Aorta (tissue), 5 donors: ENCODE measurements at regions not wholly inside any gene's neighbourhood (a gene's known extent, or its start where the extent isn't known, plus 50 kb on each side); places are given as distances from the start of the nearest gene placed in this dataset.

ENCODE experiments used
- ATAC-seq: fragments of 200-7000 bp; cut with Tn5 transposase; one replicate; pipeline ENCODE4 v1.9.1; 2022; ENCODE audit warnings: moderate library complexity; ENCODE audit not compliant: low FRiP score
- DNase-seq, 2 donors: peaks; one replicate each; pipeline ENCODE4 v3.0.0-alpha.2; 2020
- H3K27ac ChIP-seq, 2 donors: one replicate each; pipeline ENCODE4 v1.5.1; 2013; ENCODE audit warnings: low read length in 2 of 2, mild to moderate bottlenecking in 2 of 2, moderate library complexity in 2 of 2, control low read depth in 1 of 2, inconsistent platforms in 1 of 2, low read depth in 1 of 2
- H3K27me3 ChIP-seq, 2 donors: one replicate each; pipeline ENCODE4 v1.6.1; 2013; ENCODE audit warnings: control low read depth in 1 of 2, low read length in 1 of 2, mild to moderate bottlenecking in 1 of 2, moderate library complexity in 1 of 2; ENCODE audit not compliant: insufficient read depth in 2 of 2, control insufficient read depth in 1 of 2
- H3K36me3 ChIP-seq, 2 donors: one replicate each; pipeline ENCODE4 v1.6.1; 2013; ENCODE audit warnings: control low read depth in 1 of 2, low read length in 1 of 2, mild to moderate bottlenecking in 1 of 2; ENCODE audit not compliant: insufficient read depth in 2 of 2, control insufficient read depth in 1 of 2
- H3K4me1 ChIP-seq, 2 donors: one replicate each; pipeline ENCODE4 v1.6.1; 2013; ENCODE audit warnings: low read length in 2 of 2, control low read depth in 1 of 2, mild to moderate bottlenecking in 1 of 2, moderate library complexity in 1 of 2; ENCODE audit not compliant: insufficient read depth in 2 of 2, control insufficient read depth in 1 of 2
- H3K4me3 ChIP-seq, 2 donors: one replicate each; pipeline ENCODE4 v1.5.1; 2013; ENCODE audit warnings: low read length in 2 of 2, control low read depth in 1 of 2, mild to moderate bottlenecking in 1 of 2
- H3K9me3 ChIP-seq: one replicate; pipeline ENCODE4 v1.6.1; 2013; ENCODE audit warnings: mild to moderate bottlenecking, low read length; ENCODE audit not compliant: control insufficient read depth
- WGBS, 2 donors: extraction: QIAGEN DNeasy Blood & Tissue Kit; methylation state at CpG; one replicate each; pipeline ENCODE4 v1.1.7; 2013; 5-methylcytosine and 5-hydroxymethylcytosine counted together
- intact Hi-C, 2 donors: fragments of 100-400 bp; cut with DNase I; formaldehyde crosslinking; loops; one replicate each; pipeline versions ENCODE4 v1.14.2 to v1.15.0; 2022
- donor health status: healthy with polysubstance abuse.
- donor health status: Bipolar disorder and iron deficiency.
- donor health status: DM: no; HTN: no; CAD: no.
- donor health status: DM: no; HTN: no; CAD: no.
- donor health status: DM: yes; HTN: yes; CAD: no.

DNA sequence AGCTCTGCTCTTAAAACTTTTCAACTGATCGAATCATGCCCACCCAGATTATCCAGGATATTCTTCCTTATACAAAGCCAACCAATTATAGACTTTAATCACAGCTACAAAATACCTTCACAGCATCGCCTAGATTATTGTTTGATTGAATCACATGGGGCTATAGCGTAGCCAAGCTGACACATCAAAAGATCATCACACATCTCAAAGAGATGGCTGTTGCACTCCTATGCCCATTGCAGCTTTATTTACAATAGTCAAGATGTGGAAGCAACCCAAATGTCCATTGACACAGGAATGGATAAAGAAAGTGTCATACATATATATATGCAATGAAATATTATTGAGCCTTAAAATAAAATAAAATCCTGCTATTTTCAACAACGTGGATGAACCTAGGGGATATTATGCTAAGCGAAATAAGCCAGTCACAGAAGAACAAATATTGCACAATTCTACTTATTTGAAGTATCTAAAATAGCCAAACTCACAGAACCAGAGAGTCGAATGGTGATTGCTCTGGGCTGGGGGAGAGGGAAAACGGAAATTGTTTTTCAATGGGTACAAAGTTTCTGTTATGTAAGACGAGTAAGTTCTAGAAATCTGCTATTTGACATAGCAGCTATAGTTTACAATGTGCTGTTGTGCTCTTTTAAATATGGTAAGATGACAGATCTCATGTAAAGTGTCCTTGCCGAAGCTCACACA is 60.9 kb upstream of the ERCC4 start:
- Histone ChIP-seq H3K4me3 (no peak overlapping the region), H3K36me3 (no peaks in the 10 kb centered on the region), H3K4me1 (peaks cover 4 to 12% of the 10 kb centered on the region in 2 donors), H3K27ac (no peak overlapping the region), H3K27me3 (no peaks in the 10 kb centered on the region), H3K9me3 (peaks cover 1% of the 10 kb centered on the region)
- DNase-seq (no peak), ATAC-seq (no peak)
- 81 to 83% methylated on average over 9 of the region's 9 CpGs for WGBS, 2 donors
- intact Hi-C loops = no loop called here

DNA sequence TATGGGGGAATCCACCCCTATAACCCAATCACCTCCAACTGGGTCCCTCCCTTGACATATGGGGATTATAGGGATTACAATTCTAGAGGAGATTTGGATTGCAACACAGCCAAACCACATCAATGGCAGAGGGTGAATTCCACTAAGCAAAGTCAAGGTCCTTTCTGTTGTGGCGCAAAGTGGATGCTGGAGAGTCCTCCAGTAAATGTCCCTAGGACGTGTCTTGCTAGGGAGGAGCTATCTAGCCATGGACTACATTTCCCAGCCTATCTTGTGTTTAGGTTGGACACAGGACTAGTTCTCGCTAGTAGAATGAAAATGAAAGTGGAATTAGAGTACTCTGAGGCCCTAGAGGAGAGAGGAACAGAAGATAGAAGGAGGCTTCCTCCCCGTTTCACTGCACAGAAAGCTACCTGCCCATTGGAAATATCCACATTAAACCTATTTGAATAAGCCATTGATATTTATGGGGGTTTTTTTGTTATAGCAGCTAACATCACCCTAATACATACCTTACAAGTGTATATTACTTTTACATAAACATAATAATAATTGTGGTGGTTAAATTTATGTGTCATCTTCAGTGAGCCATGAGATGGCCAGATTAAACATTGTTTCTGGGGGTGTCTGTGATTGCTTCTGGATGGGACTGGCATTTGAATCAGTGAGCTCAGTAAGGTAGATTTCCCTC is 56.7 kb upstream of the ERCC4 start:
- WGBS, 2 donors = 93% methylated on average over 4 of the region's 4 CpGs
- no peak for ATAC-seq
- peaks cover 4 to 12% of the 10 kb centered on the region in 2 donors for H3K4me1 ChIP-seq
- H3K9me3 ChIP-seq = peaks cover 1% of the 10 kb centered on the region
- H3K36me3 ChIP-seq = no peaks in the 10 kb centered on the region
- H3K4me3 ChIP-seq = no peak overlapping the region
- H3K27ac ChIP-seq = no peak overlapping the region
- intact Hi-C loops = loop anchor here in 1 of 2 donors (10.0 kb wide), 1 partner anchor 222 kb away; no protein-coding TSS in a partner anchor
- H3K27me3 ChIP-seq = no peaks in the 10 kb centered on the region
- no peak for DNase-seq

DNA sequence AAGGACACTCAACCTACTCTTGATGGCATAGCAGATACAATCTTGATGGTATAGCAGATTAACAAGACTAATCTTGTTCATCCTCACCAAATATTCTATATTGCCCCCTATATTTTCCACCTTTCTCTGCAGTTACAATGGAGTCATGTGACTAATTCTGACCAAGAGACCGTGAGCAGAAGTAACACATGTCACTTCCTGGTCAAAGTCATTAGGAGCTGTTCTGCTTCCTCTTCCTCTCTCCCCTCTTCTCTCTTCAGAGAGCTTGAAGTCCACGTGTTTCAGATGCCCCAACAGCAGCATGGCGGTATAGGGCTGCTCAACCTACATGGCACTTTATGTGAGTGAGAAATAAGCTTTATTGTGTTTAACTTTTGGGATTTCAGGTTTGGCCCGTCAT is 55.3 kb upstream of the ERCC4 start:
- H3K36me3 ChIP-seq = no peaks in the 10 kb centered on the region
- peaks cover 1% of the 10 kb centered on the region for H3K9me3 ChIP-seq
- H3K27me3 ChIP-seq = no peaks in the 10 kb centered on the region
- no peak overlapping the region for H3K27ac ChIP-seq
- intact Hi-C loops = loop anchor here (5.0 to 10.0 kb wide), 3 partner anchors 48 to 220 kb away; no protein-coding TSS in a partner anchor
- DNase-seq (no peak), ATAC-seq (no peak)
- 85 to 88% methylated on average over 4 of the region's 4 CpGs for WGBS, 2 donors
- H3K4me1 ChIP-seq = peaks cover 4 to 12% of the 10 kb centered on the region in 2 donors
- no peak overlapping the region for H3K4me3 ChIP-seq

DNA sequence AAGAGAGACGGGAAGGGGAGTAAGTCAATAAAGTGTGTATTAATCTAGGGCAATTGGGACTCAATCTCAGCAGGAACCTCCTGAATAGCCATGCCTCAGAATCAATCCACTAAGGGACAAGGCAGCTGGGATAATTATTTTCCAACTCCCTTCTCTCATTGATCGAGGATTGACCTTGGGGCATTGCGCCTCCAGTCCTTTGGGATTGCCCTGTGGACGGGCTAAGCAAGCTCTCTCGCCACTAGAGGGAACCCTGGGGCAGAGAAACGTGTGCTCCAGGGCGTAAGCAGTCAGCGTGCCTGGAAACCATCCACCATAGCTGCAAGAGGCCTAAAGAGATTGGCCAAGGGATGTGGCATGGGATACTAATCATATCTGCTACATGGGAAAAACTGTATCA is 53.9 kb upstream of the ERCC4 start:
- peak; percentile 65 to 84 for DNase-seq
- 35 to 40% methylated on average over 8 of the region's 8 CpGs for WGBS, 2 donors

More for the DNA sequence above, 53.9 kb upstream of the ERCC4 start:
- H3K4me1 ChIP-seq = peaks cover 4 to 12% of the 10 kb centered on the region in 2 donors
- peak; percentile 78 for ATAC-seq
- peaks cover 1% of the 10 kb centered on the region for H3K9me3 ChIP-seq
- H3K36me3 ChIP-seq = no peaks in the 10 kb centered on the region
- no peak overlapping the region for H3K27ac ChIP-seq
- intact Hi-C loops = loop anchor here (5.0 to 10.0 kb wide), 3 partner anchors 46 to 219 kb away; no protein-coding TSS in a partner anchor
- no peaks in the 10 kb centered on the region for H3K27me3 ChIP-seq
- no peak overlapping the region for H3K4me3 ChIP-seq
